ENCODE measurements at regions not wholly inside any gene's neighbourhood (a gene's known extent, or its start where the extent isn't known, plus 50 kb on each side); places are given as distances from the start of the nearest gene placed in this dataset.

GRCh38 chr16:26275021-26275590 lies 583.3 kb downstream of the HS3ST4 start:
- TF ChIP-seq CTCF (optimal IDR thresholded peaks at IDR 0.05 in 1 of 3, IDR thresholded peaks at IDR 0.05 in 1 of 3, conservative IDR thresholded peaks at IDR 0.05 in 1 of 3; ENCODE audit: extremely low read depth in 1 of 3, insufficient read depth in 2 of 3, low read length in 3 of 3) (no peak), EZH2 (IDR thresholded peaks at IDR 0.05; ENCODE audit: low read length) (no peak)
